GM21717 (cell line): ENCODE measurements at regions not wholly inside any gene's neighbourhood (a gene's known extent, or its start where the extent isn't known, plus 50 kb on each side); places are given as distances from the start of the nearest gene placed in this dataset.

Experiments used
- ATAC-seq: cut with Tn5 transposase; IDR thresholded peaks from one replicate; pipeline ENCODE4 v1.9.1; 2021; ENCODE audit warnings: mild to moderate bottlenecking, moderate library complexity; ENCODE audit not compliant: unreplicated experiment

GRCh38 chr4:79088946-79089691, 149.9 kb upstream of the PAQR3 start:
- no peak for ATAC-seq

- no peak for ATAC-seq
Measured at GRCh38 chr4:79087071-79087470, 147.8 kb upstream of the PAQR3 start.

GRCh38 chr4:79083406-79084010, 144.3 kb upstream of the PAQR3 start:
- ATAC-seq, result no peak

- ATAC-seq, result no peak
Measured at GRCh38 chr4:79082997-79083396, 143.8 kb upstream of the PAQR3 start.

GRCh38 chr4:79081973-79082372, 142.7 kb upstream of the PAQR3 start:
- ATAC-seq, result no peak

- ATAC-seq, result no peak
Measured at GRCh38 chr4:79078339-79078738, 139.1 kb upstream of the PAQR3 start.

- ATAC-seq, result no peak
Measured at GRCh38 chr4:79074040-79074439, 134.8 kb upstream of the PAQR3 start.

GRCh38 chr4:79073471-79073870, 134.2 kb upstream of the PAQR3 start:
- ATAC-seq, result no peak

DNA sequence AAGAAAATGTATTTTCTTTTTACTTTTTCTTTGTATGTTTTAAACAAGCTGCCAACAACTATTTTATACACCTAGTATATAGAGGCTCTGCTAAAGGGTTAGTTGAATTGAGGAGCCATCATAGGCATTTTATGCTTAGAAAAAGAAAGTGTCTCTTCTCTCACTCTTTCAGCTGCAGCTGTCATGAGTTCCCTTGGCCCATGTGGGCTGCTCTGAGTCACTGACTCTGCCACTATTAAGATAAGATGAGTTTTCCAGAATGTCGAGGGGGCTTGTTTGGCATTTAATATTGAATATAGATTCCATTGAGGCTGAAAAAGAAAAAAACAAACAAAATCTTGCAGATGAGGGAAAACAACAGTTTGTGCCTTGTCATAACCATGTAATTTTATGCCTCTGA, 126.0 kb upstream of the PAQR3 start:
- no peak for ATAC-seq

GRCh38 chr4:79064806-79065205, 125.6 kb upstream of the PAQR3 start:
- no peak for ATAC-seq

DNA sequence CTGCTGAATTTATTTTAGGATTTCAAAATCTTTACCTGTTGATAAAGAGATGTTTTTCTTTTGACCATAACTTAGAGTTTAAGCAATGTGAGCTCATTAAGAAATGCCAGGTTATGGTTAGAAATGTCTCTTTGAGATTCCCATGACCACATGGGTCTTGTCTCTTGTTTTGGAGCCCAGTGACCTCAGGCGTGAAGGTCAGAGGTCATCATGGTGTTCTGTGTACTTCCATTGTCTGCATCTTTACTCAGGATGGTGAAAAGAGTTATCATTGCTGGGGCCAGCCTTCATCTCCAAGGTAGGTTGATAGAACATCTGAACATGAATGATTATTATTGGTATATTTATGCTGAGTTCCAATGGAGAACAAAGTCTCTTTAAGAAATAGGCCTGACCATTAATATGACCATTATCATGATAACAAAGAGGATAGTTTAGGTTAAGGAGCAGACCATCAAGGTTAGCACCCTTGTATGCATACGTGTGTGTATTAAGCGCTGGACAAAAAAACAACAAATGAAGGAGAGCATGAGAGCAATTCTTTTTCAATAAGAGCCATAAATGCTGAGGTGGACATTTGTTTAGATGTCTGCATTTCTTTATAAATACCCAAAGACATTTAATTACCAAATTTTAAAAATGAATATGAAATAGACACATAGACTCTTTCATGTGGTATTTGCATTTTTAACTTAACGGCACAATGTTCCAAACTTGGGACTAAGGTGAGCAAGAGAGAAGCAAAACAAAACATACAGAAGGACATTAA, 120.6 kb upstream of the PAQR3 start:
- no peak for ATAC-seq

DNA sequence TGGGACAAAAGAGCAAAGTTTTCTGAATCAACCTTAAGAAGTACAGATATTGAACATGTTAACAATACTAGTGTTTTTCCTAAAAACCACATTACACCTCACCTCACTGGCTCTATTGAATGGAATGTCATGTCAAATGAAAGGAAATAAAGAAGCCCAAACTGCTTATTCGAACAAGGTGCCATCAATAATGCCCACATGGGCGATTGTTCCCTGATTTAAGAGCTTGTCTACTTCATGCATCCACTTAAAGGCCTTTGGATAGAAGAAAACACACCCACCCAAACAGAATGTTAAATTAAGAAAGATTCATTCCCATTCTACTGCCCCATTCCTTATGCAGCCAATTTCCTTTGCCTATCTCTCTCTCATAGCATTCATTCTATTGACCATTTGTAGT, 118.5 kb upstream of the PAQR3 start:
- no peak for ATAC-seq

DNA sequence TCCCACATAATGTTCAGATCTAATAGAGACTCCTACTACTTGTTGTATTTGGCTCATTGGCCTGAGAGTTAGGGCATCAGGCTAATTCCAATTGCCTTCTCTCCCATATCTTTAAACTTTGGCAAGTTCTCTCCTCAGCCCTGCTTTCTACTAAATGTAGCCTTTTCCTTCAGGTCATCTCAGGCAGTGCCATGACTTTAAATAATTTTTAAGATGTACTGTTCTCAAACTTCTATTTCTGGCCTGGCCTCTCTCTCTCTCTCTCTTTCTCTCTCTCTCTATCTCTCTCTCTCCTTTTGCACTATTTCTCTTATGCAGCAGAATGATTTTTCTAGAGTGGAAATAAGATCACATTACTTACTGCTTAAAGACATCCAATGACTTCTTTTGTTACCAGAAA, 114.5 kb upstream of the PAQR3 start:
- no peak for ATAC-seq

GRCh38 chr4:79050541-79050880, 111.3 kb upstream of the PAQR3 start:
- no peak for ATAC-seq

DNA sequence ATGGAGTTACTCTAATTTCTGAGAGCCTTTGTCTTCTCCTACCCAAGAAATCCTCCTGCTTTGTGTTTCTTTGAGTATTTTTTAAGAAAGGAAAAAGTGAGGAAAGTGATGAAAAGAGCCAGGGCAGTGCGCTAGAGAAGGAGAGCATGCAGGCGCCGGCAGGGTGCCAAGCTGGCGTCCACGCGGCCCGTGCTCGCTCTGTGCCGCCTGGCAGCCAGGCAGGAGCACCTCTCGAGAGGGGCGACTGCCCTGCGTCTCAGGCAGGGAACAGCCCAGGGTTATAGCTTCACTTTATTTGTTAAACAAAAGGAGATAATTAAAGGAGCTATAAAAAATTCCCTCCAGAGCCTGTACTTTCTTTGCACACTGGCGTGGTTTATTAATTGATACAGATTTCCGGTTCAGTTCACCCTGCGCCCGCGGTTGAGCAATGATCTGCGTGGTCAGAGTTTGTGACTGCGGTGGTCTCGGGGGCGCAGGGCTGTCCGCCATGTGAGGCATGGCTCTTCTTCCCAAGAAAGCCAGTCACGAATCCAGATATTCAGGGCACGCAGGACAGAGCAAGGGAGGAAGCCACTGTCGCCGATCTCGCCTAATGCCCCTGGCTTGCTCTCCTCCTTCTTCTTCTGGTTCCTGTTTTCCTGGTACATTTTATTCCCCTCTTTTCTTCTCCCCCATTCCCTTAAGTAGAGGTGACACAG, 110.8 kb upstream of the PAQR3 start:
- ATAC-seq, result no peak

- ATAC-seq, result no peak
Measured at GRCh38 chr4:79048878-79049277, 109.6 kb upstream of the PAQR3 start.

GRCh38 chr4:79047316-79047715, 108.1 kb upstream of the PAQR3 start:
- ATAC-seq, result no peak

- no peak for ATAC-seq
Measured at GRCh38 chr4:79046016-79046592, 106.9 kb upstream of the PAQR3 start.

- ATAC-seq, result no peak
Measured at GRCh38 chr4:79044141-79044659, 105.0 kb upstream of the PAQR3 start.

GRCh38 chr4:79043138-79043537, 103.9 kb upstream of the PAQR3 start:
- no peak for ATAC-seq

DNA sequence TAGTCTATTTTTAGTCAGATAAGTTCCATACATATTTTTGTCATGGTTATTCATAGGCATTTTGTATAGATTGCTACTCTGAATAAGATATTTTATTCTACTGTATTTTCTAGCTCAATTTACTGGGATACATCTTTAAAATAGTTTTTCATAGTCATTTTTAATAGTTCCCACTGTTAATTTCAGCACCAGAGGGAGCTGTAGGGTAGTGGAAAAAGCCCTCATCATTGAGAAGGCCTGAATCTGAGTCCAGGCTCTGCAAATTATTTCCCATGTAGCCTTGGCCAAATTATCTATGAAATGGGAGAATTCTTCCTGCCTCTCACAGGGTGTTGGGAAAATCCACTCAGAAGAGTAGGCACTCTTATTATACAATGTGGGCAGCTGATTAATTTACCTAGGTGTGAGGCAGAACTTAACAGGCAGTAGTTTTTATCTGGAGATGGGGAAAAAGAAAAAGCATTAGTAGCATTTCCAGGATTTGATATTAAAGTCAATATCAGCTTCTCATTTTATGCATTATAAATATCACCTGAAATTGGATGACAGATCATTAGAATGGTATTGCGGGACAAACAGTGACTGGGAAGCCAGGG, 102.9 kb upstream of the PAQR3 start:
- no peak for ATAC-seq
